ENCODE measurements at regions not wholly inside any gene's neighbourhood (a gene's known extent, or its start where the extent isn't known, plus 50 kb on each side); places are given as distances from the start of the nearest gene placed in this dataset.

- Histone ChIP-seq H3K27ac (ENCODE audit: low read depth, low read length) (no peak overlapping the region), H3K27me3 (ENCODE audit: control insufficient read depth, insufficient read depth, low read length) (no peaks in the 10 kb centered on the region), H3K9me3 (ENCODE audit: control insufficient read depth, insufficient read depth, low read length) (no peaks in the 10 kb centered on the region), H3K4me3 (ENCODE audit: low read depth, low read length) (no peak overlapping the region)
- ChIA-PET CTCF (interaction anchor here (3.4 kb wide), 1 partner anchor 143 kb away, joined by 15 read pairs; no protein-coding TSS in a partner anchor), POLR2A (interaction anchor here (0.7 kb wide), 1 partner anchor 147 kb away, joined by 3 read pairs; no protein-coding TSS in a partner anchor)
- no peak for DNase-seq (ENCODE audit: low read depth, low spot score)
- no peak for TF ChIP-seq CTCF (IDR thresholded peaks at IDR 0.05; ENCODE audit: low read depth, low read length)
These were observed 444.0 kb upstream of the NFE2L3 start for GRCh38 chr7:25707768-25708620.

- H3K9me3 ChIP-seq (ENCODE audit: control insufficient read depth, insufficient read depth, low read length) = no peaks in the 10 kb centered on the region
- no peak for DNase-seq (ENCODE audit: low read depth, low spot score)
- no peak overlapping the region for H3K27ac ChIP-seq (ENCODE audit: low read depth, low read length)
- POLR2A ChIA-PET = no interaction called here
- CTCF ChIA-PET = interaction anchor here (1.0 kb wide), 1 partner anchor 145 kb away, joined by 6 read pairs; no protein-coding TSS in a partner anchor
- H3K27me3 ChIP-seq (ENCODE audit: control insufficient read depth, insufficient read depth, low read length) = no peaks in the 10 kb centered on the region
- TF ChIP-seq CTCF (IDR thresholded peaks at IDR 0.05; ENCODE audit: low read depth, low read length) = no peak
- H3K4me3 ChIP-seq (ENCODE audit: low read depth, low read length) = no peak overlapping the region
These were observed 441.0 kb upstream of the NFE2L3 start for GRCh38 chr7:25710959-25711358.

GRCh38 chr7:25711940-25712339 is 440.1 kb upstream of the NFE2L3 start:
- no peaks in the 10 kb centered on the region for H3K9me3 ChIP-seq (ENCODE audit: control insufficient read depth, insufficient read depth, low read length)
- no peak for TF ChIP-seq CTCF (IDR thresholded peaks at IDR 0.05; ENCODE audit: low read depth, low read length)
- H3K27me3 ChIP-seq (ENCODE audit: control insufficient read depth, insufficient read depth, low read length) = no peaks in the 10 kb centered on the region
- DNase-seq (ENCODE audit: low read depth, low spot score) = no peak
- POLR2A ChIA-PET = no interaction called here
- H3K4me3 ChIP-seq (ENCODE audit: low read depth, low read length) = no peak overlapping the region
- CTCF ChIA-PET = interaction anchor here (1.0 to 2.1 kb wide), 3 partner anchors 13 to 146 kb away, joined by 3 to 9 read pairs (median 6); no protein-coding TSS in a partner anchor
- no peak overlapping the region for H3K27ac ChIP-seq (ENCODE audit: low read depth, low read length)

GRCh38 chr7:25712500-25712899 is 439.5 kb upstream of the NFE2L3 start:
- no peak for TF ChIP-seq CTCF (IDR thresholded peaks at IDR 0.05; ENCODE audit: low read depth, low read length)
- POLR2A ChIA-PET = no interaction called here
- no peak for DNase-seq (ENCODE audit: low read depth, low spot score)
- Histone ChIP-seq H3K9me3 (ENCODE audit: control insufficient read depth, insufficient read depth, low read length) (no peaks in the 10 kb centered on the region), H3K27me3 (ENCODE audit: control insufficient read depth, insufficient read depth, low read length) (no peaks in the 10 kb centered on the region), H3K27ac (ENCODE audit: low read depth, low read length) (no peak overlapping the region), H3K4me3 (ENCODE audit: low read depth, low read length) (no peak overlapping the region)
- CTCF ChIA-PET = interaction anchor here (1.5 to 2.1 kb wide), 2 partner anchors 139 to 147 kb away, joined by 5 to 9 read pairs; no protein-coding TSS in a partner anchor

- CTCF ChIA-PET = interaction anchor here (1.1 to 2.1 kb wide), 3 partner anchors 138 to 148 kb away, joined by 3 to 9 read pairs (median 5); no protein-coding TSS in a partner anchor
- DNase-seq (ENCODE audit: low read depth, low spot score) = no peak
- no peak overlapping the region for H3K4me3 ChIP-seq (ENCODE audit: low read depth, low read length)
- TF ChIP-seq CTCF (IDR thresholded peaks at IDR 0.05; ENCODE audit: low read depth, low read length) = no peak
- no peak overlapping the region for H3K27ac ChIP-seq (ENCODE audit: low read depth, low read length)
- POLR2A ChIA-PET = no interaction called here
- H3K9me3 ChIP-seq (ENCODE audit: control insufficient read depth, insufficient read depth, low read length) = no peaks in the 10 kb centered on the region
- no peaks in the 10 kb centered on the region for H3K27me3 ChIP-seq (ENCODE audit: control insufficient read depth, insufficient read depth, low read length)
These were observed 438.0 kb upstream of the NFE2L3 start for GRCh38 chr7:25714013-25714412.

Data from AG04450 (cell line).